GM12872 (cell line): ENCODE measurements at regions not wholly inside any gene's neighbourhood (a gene's known extent, or its start where the extent isn't known, plus 50 kb on each side); places are given as distances from the start of the nearest gene placed in this dataset.

Experiments
- CTCF ChIP-seq: IDR thresholded peaks from 3 replicates; pipeline ENCODE4 v1.5.1; 2011; ENCODE audit warnings: low read depth, mild to moderate bottlenecking, low read length, moderate library complexity; ENCODE audit not compliant: insufficient read depth

GRCh38 chr10:21145751-21146435 is 248.8 kb upstream of the NEBL start:
- TF ChIP-seq CTCF = no peak

GRCh38 chr10:21144047-21144446 is 246.9 kb upstream of the NEBL start:
- no peak for TF ChIP-seq CTCF

GRCh38 chr10:21141946-21142492 is 244.9 kb upstream of the NEBL start:
- no peak for TF ChIP-seq CTCF

GRCh38 chr10:21138769-21139340 is 241.7 kb upstream of the NEBL start:
- TF ChIP-seq CTCF = no peak

- no peak for TF ChIP-seq CTCF
These were observed 238.2 kb upstream of the NEBL start for GRCh38 chr10:21135023-21135931.

GRCh38 chr10:21134645-21135022 is 237.5 kb upstream of the NEBL start:
- no peak for TF ChIP-seq CTCF
